COLO668 (cell line): ENCODE measurements at regions not wholly inside any gene's neighbourhood (a gene's known extent, or its start where the extent isn't known, plus 50 kb on each side); places are given as distances from the start of the nearest gene placed in this dataset.
"Not testable (repeated sequence)": the region's sequence is repeated elsewhere in the genome, so short reads cannot be mapped to it uniquely, and the experiment has no call there.

ENCODE experiments used
- DNase-seq: peaks from one replicate; lab custom pipeline; 2025; ENCODE audit not compliant: unreplicated experiment; lab: John Stamatoyannopoulos, UW

GRCh38 chr9:82052081-82052480, 63.5 kb downstream of the SPATA31D1 start:
- no peak for DNase-seq

- no peak for DNase-seq
Observed at GRCh38 chr9:82054264-82055015, 65.9 kb downstream of the SPATA31D1 start.

GRCh38 chr9:82057805-82058204, 69.2 kb downstream of the SPATA31D1 start:
- DNase-seq = no peak

- DNase-seq = not testable (repeated sequence)
Observed at GRCh38 chr9:82061801-82062200, 73.2 kb downstream of the SPATA31D1 start.

GRCh38 chr9:82062245-82062644, 73.7 kb downstream of the SPATA31D1 start:
- DNase-seq = no peak

GRCh38 chr9:82073551-82074543, 85.3 kb downstream of the SPATA31D1 start:
- DNase-seq = no peak

- no peak for DNase-seq
Observed at GRCh38 chr9:82080265-82080664, 91.7 kb downstream of the SPATA31D1 start.

GRCh38 chr9:82081496-82081895, 92.9 kb downstream of the SPATA31D1 start:
- no peak for DNase-seq

GRCh38 chr9:82082563-82082962, 94.0 kb downstream of the SPATA31D1 start:
- no peak for DNase-seq

- no peak for DNase-seq
Observed at GRCh38 chr9:82088591-82088990, 100.0 kb downstream of the SPATA31D1 start.

GRCh38 chr9:82090046-82090445, 101.5 kb downstream of the SPATA31D1 start:
- DNase-seq = no peak

- no peak for DNase-seq
Observed at GRCh38 chr9:82091100-82091499, 102.5 kb downstream of the SPATA31D1 start.

- DNase-seq = no peak
Observed at GRCh38 chr9:82091610-82092009, 103.0 kb downstream of the SPATA31D1 start.

GRCh38 chr9:82101475-82101874, 112.9 kb downstream of the SPATA31D1 start:
- no peak for DNase-seq

- DNase-seq = no peak
Observed at GRCh38 chr9:82104252-82104651, 115.7 kb downstream of the SPATA31D1 start.

- no peak for DNase-seq
Observed at GRCh38 chr9:82105729-82106128, 117.2 kb downstream of the SPATA31D1 start.

- DNase-seq = no peak
Observed at GRCh38 chr9:82106536-82106935, 118.0 kb downstream of the SPATA31D1 start.

GRCh38 chr9:82108474-82108873, 119.9 kb downstream of the SPATA31D1 start:
- DNase-seq = no peak

GRCh38 chr9:82108941-82109340, 120.4 kb downstream of the SPATA31D1 start:
- DNase-seq = no peak

- DNase-seq = no peak
Observed at GRCh38 chr9:82109626-82110025, 121.1 kb downstream of the SPATA31D1 start.

- no peak for DNase-seq
Observed at GRCh38 chr9:82110881-82111280, 122.3 kb downstream of the SPATA31D1 start.

- no peak for DNase-seq
Observed at GRCh38 chr9:82115331-82115730, 126.8 kb downstream of the SPATA31D1 start.
